Heart left ventricle (tissue), 13 donors: ENCODE measurements at regions not wholly inside any gene's neighbourhood (a gene's known extent, or its start where the extent isn't known, plus 50 kb on each side); places are given as distances from the start of the nearest gene placed in this dataset.

Experiments used
- POLR2A ChIP-seq, 2 donors: fragments of 450-650 bp; IDR thresholded peaks; one replicate each; pipeline ENCODE4 v1.6.1; 2017; ENCODE audit warnings: antibody characterized with exemption in 2 of 2, mild to moderate bottlenecking in 2 of 2, moderate library complexity in 2 of 2
- TF ChIP-seq, protein P1 (sequence below), 12 donors: fragments of 200-600 bp; sonication (generic) in 4 of 12; IDR thresholded peaks; one replicate each; pipeline versions ENCODE4 v1.5.0 to v1.8.0; 2018 to 2022; ENCODE audit warnings: antibody characterized with exemption in 12 of 12, mild to moderate bottlenecking in 5 of 12
- donor health status: ischemic (EF 13 %, LVEDD 7.1; RV severe dilation, severe dysfunction).
- donor health status: DM: no; HTN: yes; CAD: no.
- donor health status: DM: no; HTN: no; CAD: no.
- donor health status: ischemic (EF 25% LVEDD 6.9; RV normal size, moderate dysfunction).
- donor health status: ischemic (EF 25% LVEDD 5.7; RV mildly dilated, moderate dysfunction).
- donor health status: ischemic (EF 35%, LVEDD 5.7; RV mildly dilated, moderate dysfunction).
- donor health status: nonischemic (EF 11% LVEDD 7.7; RV severe dilation, severe dysfunction).
- donor health status: DM: yes; HTN: yes; CAD: no.
- donor health status: PGD.
- donor health status: ischemic (EF 29% LVEDD 5.4; RV normal size, mild dysfunction).
- donor health status: nonischemic (EF 23%, LVEDD 6.1; RV moderate dilation, normal function).

DNA sequence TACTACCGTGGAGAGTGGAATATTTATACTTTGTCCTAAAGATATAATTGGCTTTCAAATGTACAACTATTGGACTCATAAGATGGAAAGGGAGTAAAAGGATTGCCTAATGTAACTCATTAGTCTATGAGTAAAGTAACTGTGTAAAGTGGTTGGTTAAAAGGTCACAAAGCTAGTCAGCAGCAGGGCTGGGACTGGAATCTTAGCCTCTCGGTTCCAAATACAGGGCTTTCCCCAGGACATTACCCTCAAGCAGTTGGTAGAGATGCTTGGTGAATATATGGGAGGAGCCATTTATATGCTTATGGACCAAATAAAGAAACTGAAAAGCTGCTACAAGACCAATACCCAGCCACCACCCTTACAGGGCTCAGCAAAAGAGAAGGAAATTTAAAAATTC, 283.7 kb downstream of the HLX start:
- TF ChIP-seq, protein P1, sequence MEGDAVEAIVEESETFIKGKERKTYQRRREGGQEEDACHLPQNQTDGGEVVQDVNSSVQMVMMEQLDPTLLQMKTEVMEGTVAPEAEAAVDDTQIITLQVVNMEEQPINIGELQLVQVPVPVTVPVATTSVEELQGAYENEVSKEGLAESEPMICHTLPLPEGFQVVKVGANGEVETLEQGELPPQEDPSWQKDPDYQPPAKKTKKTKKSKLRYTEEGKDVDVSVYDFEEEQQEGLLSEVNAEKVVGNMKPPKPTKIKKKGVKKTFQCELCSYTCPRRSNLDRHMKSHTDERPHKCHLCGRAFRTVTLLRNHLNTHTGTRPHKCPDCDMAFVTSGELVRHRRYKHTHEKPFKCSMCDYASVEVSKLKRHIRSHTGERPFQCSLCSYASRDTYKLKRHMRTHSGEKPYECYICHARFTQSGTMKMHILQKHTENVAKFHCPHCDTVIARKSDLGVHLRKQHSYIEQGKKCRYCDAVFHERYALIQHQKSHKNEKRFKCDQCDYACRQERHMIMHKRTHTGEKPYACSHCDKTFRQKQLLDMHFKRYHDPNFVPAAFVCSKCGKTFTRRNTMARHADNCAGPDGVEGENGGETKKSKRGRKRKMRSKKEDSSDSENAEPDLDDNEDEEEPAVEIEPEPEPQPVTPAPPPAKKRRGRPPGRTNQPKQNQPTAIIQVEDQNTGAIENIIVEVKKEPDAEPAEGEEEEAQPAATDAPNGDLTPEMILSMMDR (IDR thresholded peaks at IDR 0.05) = no peak
- TF ChIP-seq POLR2A (IDR thresholded peaks at IDR 0.05) = no peak
